ENCODE measurements at regions not wholly inside any gene's neighbourhood (a gene's known extent, or its start where the extent isn't known, plus 50 kb on each side); places are given as distances from the start of the nearest gene placed in this dataset.
"Not testable (repeated sequence)": the region's sequence is repeated elsewhere in the genome, so short reads cannot be mapped to it uniquely, and the experiment has no call there.

DNA sequence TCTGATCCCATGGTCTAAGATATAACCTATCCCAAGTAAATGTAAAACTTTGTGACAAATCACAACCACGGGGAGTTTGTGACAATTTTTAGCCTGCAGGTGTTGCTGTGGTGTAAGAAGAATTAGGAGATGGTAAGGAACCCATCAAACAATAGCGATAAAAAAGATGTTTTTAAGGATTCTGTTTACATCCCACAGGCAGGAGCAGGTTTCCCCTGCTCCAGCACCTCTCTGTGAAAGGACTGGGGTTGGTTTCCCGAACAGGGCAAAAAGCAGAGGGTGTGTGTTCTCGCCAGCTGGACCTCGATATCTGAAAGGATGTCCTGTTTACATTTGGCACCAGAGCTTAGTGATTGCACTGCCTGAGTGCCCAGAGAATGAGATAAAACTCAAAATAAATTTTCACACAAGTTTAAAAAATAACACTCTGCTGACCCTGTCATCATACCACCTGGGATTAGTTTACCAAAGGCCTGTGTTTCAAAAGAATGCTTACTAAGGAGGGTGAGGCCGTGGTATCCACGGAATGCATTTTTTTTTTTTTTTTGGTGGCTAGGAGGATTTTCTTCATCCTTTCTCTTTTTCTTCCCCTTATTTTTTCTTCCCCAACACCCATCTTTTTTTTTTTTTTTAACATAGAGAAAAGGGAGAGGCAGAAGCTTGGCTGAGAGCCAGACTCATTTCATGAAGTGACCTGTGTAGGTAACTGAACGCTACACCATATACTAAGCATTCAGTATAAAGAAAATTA lies 151.8 kb upstream of the DPH6 start:
- Histone ChIP-seq H3K36me3 (ENCODE audit: control insufficient read depth, insufficient read depth, low read length) (no peaks in the 10 kb centered on the region), H3K27me3 (ENCODE audit: control insufficient read depth, insufficient read depth, low read length) (no peaks in the 10 kb centered on the region), H3K4me3 (ENCODE audit: low read depth, low read length) (no peak overlapping the region)
- TF ChIP-seq, protein P1, sequence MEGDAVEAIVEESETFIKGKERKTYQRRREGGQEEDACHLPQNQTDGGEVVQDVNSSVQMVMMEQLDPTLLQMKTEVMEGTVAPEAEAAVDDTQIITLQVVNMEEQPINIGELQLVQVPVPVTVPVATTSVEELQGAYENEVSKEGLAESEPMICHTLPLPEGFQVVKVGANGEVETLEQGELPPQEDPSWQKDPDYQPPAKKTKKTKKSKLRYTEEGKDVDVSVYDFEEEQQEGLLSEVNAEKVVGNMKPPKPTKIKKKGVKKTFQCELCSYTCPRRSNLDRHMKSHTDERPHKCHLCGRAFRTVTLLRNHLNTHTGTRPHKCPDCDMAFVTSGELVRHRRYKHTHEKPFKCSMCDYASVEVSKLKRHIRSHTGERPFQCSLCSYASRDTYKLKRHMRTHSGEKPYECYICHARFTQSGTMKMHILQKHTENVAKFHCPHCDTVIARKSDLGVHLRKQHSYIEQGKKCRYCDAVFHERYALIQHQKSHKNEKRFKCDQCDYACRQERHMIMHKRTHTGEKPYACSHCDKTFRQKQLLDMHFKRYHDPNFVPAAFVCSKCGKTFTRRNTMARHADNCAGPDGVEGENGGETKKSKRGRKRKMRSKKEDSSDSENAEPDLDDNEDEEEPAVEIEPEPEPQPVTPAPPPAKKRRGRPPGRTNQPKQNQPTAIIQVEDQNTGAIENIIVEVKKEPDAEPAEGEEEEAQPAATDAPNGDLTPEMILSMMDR (IDR thresholded peaks at IDR 0.05; ENCODE audit: insufficient read depth, low read length, poor library complexity, severe bottlenecking) = peak; percentile 7
- peak; percentile 42 for DNase-seq (ENCODE audit: low read depth)

DNA sequence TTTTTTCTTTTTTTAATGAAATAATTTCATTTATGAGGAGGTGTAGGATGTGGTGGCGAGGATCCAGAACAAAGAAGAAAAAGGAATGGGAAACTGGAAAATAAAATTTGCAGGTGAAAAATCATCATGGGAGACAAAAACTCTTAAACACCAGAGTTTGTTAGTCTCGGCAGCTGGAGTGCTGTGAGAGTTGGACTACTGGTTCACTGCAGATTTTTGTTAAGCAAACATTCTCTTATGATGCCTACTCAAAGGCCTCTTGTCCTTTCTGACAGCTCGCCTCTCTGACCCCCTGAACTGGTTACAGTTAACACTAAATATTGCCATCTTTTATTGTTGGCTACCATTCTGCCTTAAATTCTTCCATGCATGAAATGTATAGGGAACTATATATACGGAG lies 152.4 kb upstream of the DPH6 start:
- TF ChIP-seq, protein P1 (IDR thresholded peaks at IDR 0.05; ENCODE audit: insufficient read depth, low read length, poor library complexity, severe bottlenecking) = no peak
- no peaks in the 10 kb centered on the region for H3K27me3 ChIP-seq (ENCODE audit: control insufficient read depth, insufficient read depth, low read length)
- no peaks in the 10 kb centered on the region for H3K36me3 ChIP-seq (ENCODE audit: control insufficient read depth, insufficient read depth, low read length)
- no peak overlapping the region for H3K4me3 ChIP-seq (ENCODE audit: low read depth, low read length)
- DNase-seq (ENCODE audit: low read depth) = no peak

DNA sequence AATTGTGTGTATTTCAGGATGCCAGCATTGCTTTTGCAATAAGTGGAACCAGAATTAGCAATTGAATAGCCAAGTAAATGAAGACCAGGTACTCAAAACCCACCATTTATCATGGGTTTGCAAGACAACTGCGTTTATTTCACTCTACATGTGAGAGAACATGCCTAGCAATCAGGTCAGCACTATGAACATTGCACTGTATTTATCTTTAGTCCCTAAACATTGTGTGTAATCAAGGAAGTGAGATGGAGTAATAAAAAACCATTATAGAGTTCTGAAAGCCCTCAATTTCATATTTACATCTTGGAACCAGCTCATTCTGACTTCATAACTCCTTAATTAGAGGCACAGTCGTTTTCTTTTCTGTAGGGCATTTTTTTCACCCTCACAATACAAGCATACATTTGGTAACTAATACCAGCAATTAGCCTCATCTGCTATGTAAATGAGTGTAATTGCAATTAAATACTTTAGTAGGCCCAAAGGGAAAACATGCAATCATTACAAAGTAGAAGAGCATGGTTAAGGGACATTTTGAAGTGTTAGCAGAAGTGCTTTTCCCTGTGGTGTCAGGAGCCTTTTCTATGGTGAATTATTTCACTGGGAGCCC lies 153.1 kb upstream of the DPH6 start:
- Histone ChIP-seq H3K4me3 (ENCODE audit: low read depth, low read length) (no peak overlapping the region), H3K27me3 (ENCODE audit: control insufficient read depth, insufficient read depth, low read length) (no peaks in the 10 kb centered on the region), H3K36me3 (ENCODE audit: control insufficient read depth, insufficient read depth, low read length) (no peaks in the 10 kb centered on the region)
- no peak for DNase-seq (ENCODE audit: low read depth)
- TF ChIP-seq, protein P1 (IDR thresholded peaks at IDR 0.05; ENCODE audit: insufficient read depth, low read length, poor library complexity, severe bottlenecking) = no peak

DNA sequence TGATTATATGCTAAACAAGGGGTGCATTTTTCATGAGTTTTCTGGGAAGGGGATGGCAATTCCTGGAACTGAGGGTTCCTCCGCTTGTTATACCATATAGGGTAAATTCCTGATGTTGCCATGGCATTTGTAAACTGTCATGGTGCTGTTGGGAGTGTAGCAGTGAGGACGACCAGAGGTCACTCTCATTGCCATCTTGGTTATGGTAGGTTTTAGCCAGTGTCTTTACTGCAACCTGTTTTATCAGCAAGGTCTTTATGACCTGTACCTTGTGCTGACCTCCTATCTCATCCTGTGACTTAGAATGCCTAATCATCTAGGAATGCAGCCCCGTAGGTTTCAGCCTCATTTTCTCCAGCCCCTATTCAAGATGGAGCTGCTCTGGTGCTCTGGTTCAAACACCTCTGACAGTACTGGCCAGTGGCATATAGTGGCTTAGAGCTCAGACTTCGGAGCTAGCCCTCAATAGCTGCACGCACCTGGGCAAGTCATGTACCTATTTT lies 154.2 kb upstream of the DPH6 start:
- not testable (repeated sequence) for H3K36me3 ChIP-seq (ENCODE audit: control insufficient read depth, insufficient read depth, low read length); H3K27me3 ChIP-seq (ENCODE audit: control insufficient read depth, insufficient read depth, low read length); H3K4me3 ChIP-seq (ENCODE audit: low read depth, low read length); DNase-seq (ENCODE audit: low read depth)

DNA sequence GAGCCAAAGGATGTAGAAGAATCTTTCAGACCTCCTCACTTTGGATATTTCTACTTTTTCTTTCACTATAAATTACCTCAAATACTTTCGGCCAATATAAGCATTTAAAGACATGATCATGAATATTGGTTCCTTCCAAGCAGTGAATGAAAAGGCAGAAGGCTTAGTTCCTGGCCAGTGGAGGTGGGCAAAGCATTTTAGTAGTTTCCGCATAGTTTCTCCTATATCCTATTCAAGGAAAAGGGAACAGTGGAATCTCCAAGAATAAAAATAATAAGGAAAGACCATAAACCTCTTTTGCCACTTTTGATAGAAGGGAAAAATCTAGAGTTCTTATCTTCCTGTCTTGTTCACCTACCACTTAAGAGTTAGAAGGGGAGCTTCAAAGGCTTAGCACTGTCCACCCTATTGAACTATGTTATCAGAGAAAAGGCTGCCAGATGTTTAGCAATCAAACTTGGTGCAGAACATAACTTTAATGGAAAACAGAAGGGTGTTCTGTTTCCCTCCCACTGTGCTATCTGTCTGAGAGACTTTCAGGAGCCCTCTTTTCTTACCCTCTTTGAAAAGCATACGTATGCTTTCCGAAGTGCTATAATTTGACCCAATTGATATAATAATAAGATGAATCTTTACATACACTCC lies 155.6 kb upstream of the DPH6 start:
- no peak for DNase-seq (ENCODE audit: low read depth)
- TF ChIP-seq, protein P1 (IDR thresholded peaks at IDR 0.05; ENCODE audit: insufficient read depth, low read length, poor library complexity, severe bottlenecking) = no peak

DNA sequence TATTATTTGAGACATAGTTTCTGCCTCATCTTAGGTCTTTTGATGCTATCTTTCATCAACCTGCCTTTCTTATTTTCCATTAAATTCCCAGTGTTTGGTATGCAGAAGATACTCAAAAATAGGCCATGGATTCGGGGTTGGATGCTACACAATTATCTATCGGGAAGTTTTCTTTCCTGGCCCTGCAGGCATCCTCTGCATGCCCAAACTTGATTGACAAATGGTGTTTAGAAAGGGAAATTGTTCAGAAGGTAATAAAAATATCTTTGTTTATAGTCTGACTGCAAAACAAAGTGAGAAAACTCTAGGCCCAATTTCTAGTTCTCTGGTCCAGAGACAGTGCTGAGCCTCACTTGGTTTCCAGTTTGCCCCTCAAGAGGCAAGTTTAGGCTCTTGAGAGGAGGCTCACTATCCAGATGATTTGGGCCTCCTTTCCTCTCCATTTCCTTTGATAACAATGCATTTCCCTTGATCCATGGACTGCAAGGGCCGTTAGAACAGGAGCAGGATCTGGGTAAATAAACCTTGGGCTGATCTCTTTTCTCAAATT lies 157.1 kb upstream of the DPH6 start:
- Histone ChIP-seq H3K4me3 (ENCODE audit: low read depth, low read length) (no peak overlapping the region), H3K27me3 (ENCODE audit: control insufficient read depth, insufficient read depth, low read length) (no peaks in the 10 kb centered on the region), H3K36me3 (ENCODE audit: control insufficient read depth, insufficient read depth, low read length) (no peaks in the 10 kb centered on the region)
- TF ChIP-seq, protein P1 (IDR thresholded peaks at IDR 0.05; ENCODE audit: insufficient read depth, low read length, poor library complexity, severe bottlenecking) = no peak
- no peak for DNase-seq (ENCODE audit: low read depth)

More for the DNA sequence above, 155.6 kb upstream of the DPH6 start:
- Histone ChIP-seq H3K27me3 (ENCODE audit: control insufficient read depth, insufficient read depth, low read length) (no peaks in the 10 kb centered on the region), H3K4me3 (ENCODE audit: low read depth, low read length) (no peak overlapping the region), H3K36me3 (ENCODE audit: control insufficient read depth, insufficient read depth, low read length) (no peaks in the 10 kb centered on the region)
